GM23248 (cell line): ENCODE measurements at regions not wholly inside any gene's neighbourhood (a gene's known extent, or its start where the extent isn't known, plus 50 kb on each side); places are given as distances from the start of the nearest gene placed in this dataset.

Source experiments
- EZH2 ChIP-seq: fragments of 200-600 bp; sonication (generic); IDR thresholded peaks from 2 replicates; pipeline ENCODE4 v1.6.1; 2018; ENCODE audit warnings: antibody characterized with exemption, mild to moderate bottlenecking; ENCODE audit not compliant: insufficient read depth, poor library complexity, severe bottlenecking
- EZH2phosphoT487 ChIP-seq: fragments of 200-600 bp; sonication (generic); IDR thresholded peaks from 2 replicates; pipeline ENCODE4 v1.6.1; 2018; ENCODE audit warnings: antibody characterized with exemption, moderate library complexity, mild to moderate bottlenecking, low read depth; ENCODE audit not compliant: insufficient read depth

DNA sequence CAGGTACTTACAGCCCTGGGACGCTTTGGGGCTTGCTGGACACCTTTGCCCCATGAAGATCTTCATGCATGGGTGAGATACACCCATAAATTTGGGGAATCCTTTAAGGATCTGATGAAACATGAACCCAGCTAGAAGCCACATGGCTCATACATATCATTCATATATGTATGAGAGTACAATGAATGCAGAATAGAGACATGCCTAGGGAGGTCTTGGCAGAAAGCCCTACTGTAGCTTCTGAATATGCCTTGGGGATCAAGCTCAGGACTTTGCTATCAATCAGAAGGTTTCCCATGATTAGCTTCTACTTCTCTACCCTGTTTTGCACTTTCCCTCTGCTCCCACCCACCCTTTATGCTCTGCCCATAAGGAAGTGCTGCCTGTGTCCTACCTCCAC, 368.4 kb downstream of the LPIN1 start:
- TF ChIP-seq EZH2 (no peak), EZH2phosphoT487 (no peak)
